ENCODE measurements at regions not wholly inside any gene's neighbourhood (a gene's known extent, or its start where the extent isn't known, plus 50 kb on each side); places are given as distances from the start of the nearest gene placed in this dataset.

DNA sequence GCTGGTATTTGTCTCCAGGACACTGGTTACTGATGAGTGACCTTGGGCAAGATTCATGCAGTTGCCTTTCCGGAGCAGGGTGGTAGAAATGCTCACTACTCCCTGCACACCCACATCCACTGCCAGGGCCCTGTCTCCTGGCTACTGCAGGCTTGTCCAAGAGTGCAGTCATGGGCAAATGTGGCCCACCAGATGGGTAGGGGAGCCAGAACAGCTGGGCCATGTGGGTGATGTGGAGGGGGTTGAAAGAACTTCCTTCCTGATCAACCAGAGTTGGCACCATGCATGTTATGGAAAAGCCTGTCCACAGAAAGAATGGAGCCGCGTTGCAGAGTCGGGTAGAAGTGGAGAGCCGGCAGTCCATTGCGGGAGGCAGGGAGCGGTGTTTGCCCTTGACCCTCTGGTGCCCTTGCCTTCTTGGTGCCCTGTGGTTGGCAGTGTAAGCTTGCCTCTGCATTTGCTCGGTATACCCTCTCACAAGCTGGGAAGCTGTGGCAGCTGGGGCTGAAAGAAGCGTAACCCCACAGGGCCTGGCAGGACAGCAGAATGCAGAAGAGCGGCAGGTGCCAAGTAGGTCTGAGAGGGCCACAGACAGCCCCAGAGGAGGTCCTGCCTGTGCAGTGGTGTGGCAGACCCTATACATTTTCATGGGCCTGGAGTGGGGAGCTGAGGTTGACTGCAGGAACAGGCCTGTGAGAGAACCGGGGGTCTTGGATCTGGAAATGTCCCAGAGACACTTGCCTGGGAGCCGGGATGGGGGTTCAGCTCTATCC lies 253.2 kb downstream of the TFCP2L1 start:
- TF ChIP-seq, protein P1, sequence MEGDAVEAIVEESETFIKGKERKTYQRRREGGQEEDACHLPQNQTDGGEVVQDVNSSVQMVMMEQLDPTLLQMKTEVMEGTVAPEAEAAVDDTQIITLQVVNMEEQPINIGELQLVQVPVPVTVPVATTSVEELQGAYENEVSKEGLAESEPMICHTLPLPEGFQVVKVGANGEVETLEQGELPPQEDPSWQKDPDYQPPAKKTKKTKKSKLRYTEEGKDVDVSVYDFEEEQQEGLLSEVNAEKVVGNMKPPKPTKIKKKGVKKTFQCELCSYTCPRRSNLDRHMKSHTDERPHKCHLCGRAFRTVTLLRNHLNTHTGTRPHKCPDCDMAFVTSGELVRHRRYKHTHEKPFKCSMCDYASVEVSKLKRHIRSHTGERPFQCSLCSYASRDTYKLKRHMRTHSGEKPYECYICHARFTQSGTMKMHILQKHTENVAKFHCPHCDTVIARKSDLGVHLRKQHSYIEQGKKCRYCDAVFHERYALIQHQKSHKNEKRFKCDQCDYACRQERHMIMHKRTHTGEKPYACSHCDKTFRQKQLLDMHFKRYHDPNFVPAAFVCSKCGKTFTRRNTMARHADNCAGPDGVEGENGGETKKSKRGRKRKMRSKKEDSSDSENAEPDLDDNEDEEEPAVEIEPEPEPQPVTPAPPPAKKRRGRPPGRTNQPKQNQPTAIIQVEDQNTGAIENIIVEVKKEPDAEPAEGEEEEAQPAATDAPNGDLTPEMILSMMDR (conservative IDR thresholded peaks at IDR 0.05), result no peak
- no peak for TF ChIP-seq ZFX (IDR thresholded peaks at IDR 0.05)

All from C4-2B (cell line).